ENCODE measurements at regions not wholly inside any gene's neighbourhood (a gene's known extent, or its start where the extent isn't known, plus 50 kb on each side); places are given as distances from the start of the nearest gene placed in this dataset.

GRCh38 chr3:175913286-175913685, 1054.2 kb downstream of the NAALADL2 start:
- BruUV-seq (replicated peaks), result no TSS peak
- Mint-ChIP-seq H3K36me3 (ENCODE audit: insufficient read depth, unreplicated experiment) (no peaks in the 10 kb centered on the region), H3K9me3 (ENCODE audit: unreplicated experiment) (no peaks in the 10 kb centered on the region), H3K4me1 (ENCODE audit: insufficient read depth, unreplicated experiment) (no peaks in the 10 kb centered on the region), H3K4me3 (ENCODE audit: unreplicated experiment) (no peak overlapping the region), H3K27ac (ENCODE audit: low read depth, unreplicated experiment) (no peak overlapping the region), H3K27me3 (ENCODE audit: insufficient read depth, unreplicated experiment) (no peaks in the 10 kb centered on the region)
- ChIA-PET CTCF (interaction anchor here (0.6 kb wide), 1 partner anchor 1025 kb away, joined by 3 read pairs; no protein-coding TSS in a partner anchor), POLR2A (no interaction called here)
- no peak for TF ChIP-seq CTCF (IDR thresholded peaks at IDR 0.05; ENCODE audit: unreplicated experiment)
- DNase-seq (ENCODE audit: unreplicated experiment), result no peak
- intact Hi-C loops (cut with micrococcal nuclease), result no loop called here

GRCh38 chr3:175911937-175912336, 1052.8 kb downstream of the NAALADL2 start:
- Mint-ChIP-seq H3K4me1 (ENCODE audit: insufficient read depth, unreplicated experiment) (no peaks in the 10 kb centered on the region), H3K27ac (ENCODE audit: low read depth, unreplicated experiment) (no peak overlapping the region), H3K36me3 (ENCODE audit: insufficient read depth, unreplicated experiment) (no peaks in the 10 kb centered on the region), H3K9me3 (ENCODE audit: unreplicated experiment) (no peaks in the 10 kb centered on the region), H3K4me3 (ENCODE audit: unreplicated experiment) (no peak overlapping the region), H3K27me3 (ENCODE audit: insufficient read depth, unreplicated experiment) (no peaks in the 10 kb centered on the region)
- intact Hi-C loops (cut with micrococcal nuclease), result no loop called here
- no TSS peak for BruUV-seq (replicated peaks)
- TF ChIP-seq CTCF (IDR thresholded peaks at IDR 0.05; ENCODE audit: unreplicated experiment), result no peak
- DNase-seq (ENCODE audit: unreplicated experiment), result no peak
- POLR2A ChIA-PET, result no interaction called here
- CTCF ChIA-PET, result no interaction called here

DNA sequence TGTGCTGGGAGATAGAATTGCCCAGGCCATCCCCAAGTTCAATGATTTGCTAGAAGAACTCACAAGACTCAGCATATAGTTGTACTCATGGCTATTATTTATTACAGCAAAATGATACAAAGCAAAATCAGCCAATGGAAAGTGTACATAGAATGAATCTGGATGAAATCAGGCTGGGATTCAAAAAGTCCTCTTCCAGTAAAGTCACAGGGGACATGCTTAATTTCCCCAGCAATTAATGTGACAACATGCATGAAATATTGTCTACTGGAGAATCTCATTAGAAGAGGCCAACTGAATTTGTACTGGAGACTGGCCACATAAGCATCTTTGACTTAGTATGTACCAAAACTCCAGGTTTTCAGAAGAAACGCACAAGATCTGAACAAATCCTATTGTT, 1043.1 kb downstream of the NAALADL2 start:
- Mint-ChIP-seq H3K4me3 (ENCODE audit: unreplicated experiment) (no peak overlapping the region), H3K4me1 (ENCODE audit: insufficient read depth, unreplicated experiment) (no peaks in the 10 kb centered on the region), H3K27me3 (ENCODE audit: insufficient read depth, unreplicated experiment) (no peaks in the 10 kb centered on the region), H3K36me3 (ENCODE audit: insufficient read depth, unreplicated experiment) (no peaks in the 10 kb centered on the region), H3K27ac (ENCODE audit: low read depth, unreplicated experiment) (no peak overlapping the region), H3K9me3 (ENCODE audit: unreplicated experiment) (no peaks in the 10 kb centered on the region)
- intact Hi-C loops (cut with micrococcal nuclease), result no loop called here
- no TSS peak for BruUV-seq (replicated peaks)
- TF ChIP-seq CTCF (IDR thresholded peaks at IDR 0.05; ENCODE audit: unreplicated experiment), result no peak
- POLR2A ChIA-PET, result no interaction called here
- no peak for DNase-seq (ENCODE audit: unreplicated experiment)
- CTCF ChIA-PET, result interaction anchor here (1.0 kb wide), 1 partner anchor 30 kb away, joined by 3 read pairs; no protein-coding TSS in a partner anchor

DNA sequence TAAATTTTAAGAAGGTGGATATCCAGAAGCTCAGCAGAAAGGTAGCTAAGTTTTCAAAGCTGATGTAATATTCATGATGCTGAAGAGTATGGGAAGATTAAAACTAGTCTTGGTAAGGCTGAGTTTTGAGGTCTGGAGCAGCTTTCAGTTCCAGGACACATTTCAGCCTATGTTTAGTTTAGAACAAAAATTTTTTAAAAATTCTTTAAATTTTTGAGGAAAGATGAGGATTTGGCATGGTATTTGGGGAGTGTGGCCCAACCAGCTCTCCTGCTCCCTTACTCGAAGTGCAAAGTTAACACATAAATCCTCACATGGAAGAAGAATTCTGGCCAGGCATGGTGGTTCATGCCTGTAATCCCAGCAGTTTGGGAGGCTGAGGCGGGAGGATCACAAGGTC, 1039.1 kb downstream of the NAALADL2 start:
- no peaks in the 10 kb centered on the region for H3K27me3 Mint-ChIP-seq (ENCODE audit: insufficient read depth, unreplicated experiment)
- H3K9me3 Mint-ChIP-seq (ENCODE audit: unreplicated experiment), result no peaks in the 10 kb centered on the region
- no peak overlapping the region for H3K27ac Mint-ChIP-seq (ENCODE audit: low read depth, unreplicated experiment)
- H3K4me3 Mint-ChIP-seq (ENCODE audit: unreplicated experiment), result no peak overlapping the region
- POLR2A ChIA-PET, result interaction anchor here (0.6 kb wide), 1 partner anchor 150 kb away, joined by 3 read pairs; no protein-coding TSS in a partner anchor
- CTCF ChIA-PET, result no interaction called here
- no TSS peak for BruUV-seq (replicated peaks)
- intact Hi-C loops (cut with micrococcal nuclease), result no loop called here
- H3K36me3 Mint-ChIP-seq (ENCODE audit: insufficient read depth, unreplicated experiment), result peaks cover 7% of the 10 kb centered on the region
- DNase-seq (ENCODE audit: unreplicated experiment), result no peak
- no peaks in the 10 kb centered on the region for H3K4me1 Mint-ChIP-seq (ENCODE audit: insufficient read depth, unreplicated experiment)
- no peak for TF ChIP-seq CTCF (IDR thresholded peaks at IDR 0.05; ENCODE audit: unreplicated experiment)

Data from MCF 10A (cell line).